Suprapubic skin (tissue), 4 donors: ENCODE measurements at regions not wholly inside any gene's neighbourhood (a gene's known extent, or its start where the extent isn't known, plus 50 kb on each side); places are given as distances from the start of the nearest gene placed in this dataset.

ENCODE experiments used
- DNase-seq, 2 donors: peaks; one replicate each; pipeline ENCODE4 v3.0.0-alpha.2; 2019; ENCODE audit warnings: low spot score in 2 of 2
- H3K27ac ChIP-seq: fragments of 200-600 bp; sonication (generic); one replicate; pipeline ENCODE4 v1.5.1; 2019
- H3K27me3 ChIP-seq: fragments of 200-600 bp; sonication (generic); one replicate; pipeline ENCODE4 v1.5.1; 2019
- H3K36me3 ChIP-seq: fragments of 200-600 bp; sonication (generic); one replicate; pipeline ENCODE4 v1.5.1; 2019
- H3K4me1 ChIP-seq: fragments of 200-600 bp; sonication (generic); one replicate; pipeline ENCODE4 v1.5.1; 2019
- H3K4me3 ChIP-seq: fragments of 200-600 bp; sonication (generic); one replicate; pipeline ENCODE4 v1.5.1; 2019; ENCODE audit warnings: mild to moderate bottlenecking
- H3K9me3 ChIP-seq: fragments of 200-600 bp; sonication (generic); one replicate; pipeline ENCODE4 v1.5.1; 2019
- EP300 ChIP-seq: sonication (generic); formaldehyde crosslinking; IDR thresholded peaks from one replicate; pipeline ENCODE4 v1.6.1; 2017; ENCODE audit warnings: antibody characterized with exemption
- POLR2A ChIP-seq, 2 donors: fragments of 450-650 bp; IDR thresholded peaks; one replicate each; pipeline ENCODE4 v1.6.1; 2017; ENCODE audit warnings: antibody characterized with exemption in 2 of 2, mild to moderate bottlenecking in 2 of 2, moderate library complexity in 2 of 2
- POLR2AphosphoS5 ChIP-seq, 3 donors: sonication (generic); formaldehyde crosslinking; IDR thresholded peaks; one replicate each; pipeline ENCODE4 v1.6.1; 2017; ENCODE audit warnings: antibody characterized with exemption in 3 of 3
- WGBS: methylation state at CpG from one replicate; pipeline ENCODE4 v1.1.5; 2018; 5-methylcytosine and 5-hydroxymethylcytosine counted together
- TF ChIP-seq, protein P1 (sequence below), 2 donors: fragments of 200-600 bp in 1 of 2; fragments of 450-650 bp in 1 of 2; sonication (generic) in 1 of 2; IDR thresholded peaks; one replicate each; pipeline ENCODE4 v1.5.1; 2016 to 2019; ENCODE audit warnings: antibody characterized with exemption in 2 of 2, mild to moderate bottlenecking in 1 of 2, moderate library complexity in 1 of 2

DNA sequence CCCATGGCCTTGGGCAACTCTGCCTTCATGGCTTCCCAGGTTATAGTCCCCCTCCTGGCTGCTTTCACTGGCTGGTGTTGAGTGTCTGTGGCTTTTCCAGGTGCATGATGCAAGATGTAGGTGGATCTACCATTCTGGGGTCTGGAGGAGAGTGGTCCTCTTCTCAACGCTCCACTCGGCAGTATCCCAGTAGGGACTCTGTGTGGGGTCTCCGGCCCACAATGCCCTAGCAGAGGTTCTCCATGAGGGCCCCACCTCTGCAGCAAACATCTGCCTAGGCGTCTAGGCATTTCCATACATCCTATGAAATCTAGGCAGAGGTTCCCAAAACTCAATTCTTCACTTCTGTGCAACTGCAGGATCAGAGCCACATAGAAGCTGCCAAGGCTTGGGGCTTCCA is 763.4 kb upstream of the EPHA5 start:
- WGBS = 85% methylated on average over 4 of the region's 4 CpGs
- Histone ChIP-seq H3K4me3 (no peak overlapping the region), H3K36me3 (no peaks in the 10 kb centered on the region), H3K27me3 (no peaks in the 10 kb centered on the region), H3K27ac (no peak overlapping the region), H3K4me1 (no peaks in the 10 kb centered on the region), H3K9me3 (no peaks in the 10 kb centered on the region)
- DNase-seq = no peak
- no peak for TF ChIP-seq POLR2AphosphoS5 (IDR thresholded peaks at IDR 0.05)
- no peak for TF ChIP-seq POLR2A (IDR thresholded peaks at IDR 0.05)
- TF ChIP-seq, protein P1, sequence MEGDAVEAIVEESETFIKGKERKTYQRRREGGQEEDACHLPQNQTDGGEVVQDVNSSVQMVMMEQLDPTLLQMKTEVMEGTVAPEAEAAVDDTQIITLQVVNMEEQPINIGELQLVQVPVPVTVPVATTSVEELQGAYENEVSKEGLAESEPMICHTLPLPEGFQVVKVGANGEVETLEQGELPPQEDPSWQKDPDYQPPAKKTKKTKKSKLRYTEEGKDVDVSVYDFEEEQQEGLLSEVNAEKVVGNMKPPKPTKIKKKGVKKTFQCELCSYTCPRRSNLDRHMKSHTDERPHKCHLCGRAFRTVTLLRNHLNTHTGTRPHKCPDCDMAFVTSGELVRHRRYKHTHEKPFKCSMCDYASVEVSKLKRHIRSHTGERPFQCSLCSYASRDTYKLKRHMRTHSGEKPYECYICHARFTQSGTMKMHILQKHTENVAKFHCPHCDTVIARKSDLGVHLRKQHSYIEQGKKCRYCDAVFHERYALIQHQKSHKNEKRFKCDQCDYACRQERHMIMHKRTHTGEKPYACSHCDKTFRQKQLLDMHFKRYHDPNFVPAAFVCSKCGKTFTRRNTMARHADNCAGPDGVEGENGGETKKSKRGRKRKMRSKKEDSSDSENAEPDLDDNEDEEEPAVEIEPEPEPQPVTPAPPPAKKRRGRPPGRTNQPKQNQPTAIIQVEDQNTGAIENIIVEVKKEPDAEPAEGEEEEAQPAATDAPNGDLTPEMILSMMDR (IDR thresholded peaks at IDR 0.05) = no peak

DNA sequence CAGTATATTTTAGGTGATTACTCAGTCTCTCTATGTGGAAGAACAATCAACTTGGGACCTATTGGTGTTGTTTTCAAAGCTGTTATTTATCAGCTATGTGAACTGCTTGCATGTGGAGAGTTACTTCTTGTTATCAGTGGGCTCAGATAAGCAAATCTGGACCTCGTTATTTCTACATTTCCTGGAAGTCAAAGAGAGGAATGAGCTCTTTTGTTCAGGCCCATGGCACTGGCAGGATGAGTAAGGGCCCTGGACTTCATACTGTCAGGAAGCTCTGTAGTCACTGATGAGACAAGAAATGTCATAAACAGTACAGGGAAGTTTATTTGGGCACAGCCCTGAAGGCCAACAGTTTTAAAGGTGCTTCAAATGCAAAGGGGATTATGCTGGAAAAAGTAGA is 760.6 kb upstream of the EPHA5 start:
- DNase-seq = no peak
- no peaks in the 10 kb centered on the region for H3K9me3 ChIP-seq
- H3K27ac ChIP-seq = no peak overlapping the region
- no peaks in the 10 kb centered on the region for H3K36me3 ChIP-seq
- no peak overlapping the region for H3K4me3 ChIP-seq
- 35% methylated on average over 1 of the region's 1 CpG for WGBS
- no peaks in the 10 kb centered on the region for H3K27me3 ChIP-seq
- TF ChIP-seq, protein P1 (IDR thresholded peaks at IDR 0.05) = no peak
- TF ChIP-seq POLR2A (IDR thresholded peaks at IDR 0.05) (no peak), POLR2AphosphoS5 (IDR thresholded peaks at IDR 0.05) (no peak), EP300 (no peak)
- H3K4me1 ChIP-seq = no peaks in the 10 kb centered on the region

GRCh38 chr4:66429276-66429675 is 759.0 kb upstream of the EPHA5 start:
- Histone ChIP-seq H3K4me1 (no peaks in the 10 kb centered on the region), H3K9me3 (no peaks in the 10 kb centered on the region), H3K4me3 (no peak overlapping the region), H3K27me3 (no peaks in the 10 kb centered on the region), H3K27ac (no peak overlapping the region), H3K36me3 (no peaks in the 10 kb centered on the region)
- DNase-seq = no peak
- no peak for TF ChIP-seq POLR2AphosphoS5 (IDR thresholded peaks at IDR 0.05)
- no peak for TF ChIP-seq POLR2A (IDR thresholded peaks at IDR 0.05)
- TF ChIP-seq, protein P1 (IDR thresholded peaks at IDR 0.05) = no peak
- WGBS = 64% methylated on average over 1 of the region's 1 CpG

DNA sequence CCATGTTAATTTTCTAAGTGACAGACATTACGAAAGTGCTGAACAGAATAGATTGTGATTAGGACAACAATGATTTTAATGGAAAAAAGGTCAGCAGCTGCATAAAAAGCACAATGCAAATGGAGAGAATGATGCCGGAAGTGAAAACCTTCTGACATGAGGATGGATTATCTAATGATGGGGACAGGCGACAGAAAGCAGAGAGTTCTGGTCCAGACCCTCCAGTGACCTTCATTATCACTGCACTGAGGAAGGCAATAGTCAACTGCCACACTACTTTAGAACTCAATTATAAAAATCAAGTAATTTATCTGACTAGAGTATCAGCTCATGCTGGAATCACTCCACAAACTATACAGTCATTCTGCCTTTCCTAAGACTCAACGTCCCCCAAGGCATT is 746.1 kb upstream of the EPHA5 start:
- H3K4me3 ChIP-seq = no peak overlapping the region
- no peaks in the 10 kb centered on the region for H3K9me3 ChIP-seq
- no peak overlapping the region for H3K27ac ChIP-seq
- TF ChIP-seq POLR2A (IDR thresholded peaks at IDR 0.05) (no peak), POLR2AphosphoS5 (IDR thresholded peaks at IDR 0.05) (no peak), EP300 (no peak)
- TF ChIP-seq, protein P1 (IDR thresholded peaks at IDR 0.05) = no peak
- no peak for DNase-seq
- H3K4me1 ChIP-seq = no peaks in the 10 kb centered on the region
- no peaks in the 10 kb centered on the region for H3K36me3 ChIP-seq
- no peaks in the 10 kb centered on the region for H3K27me3 ChIP-seq
- 69% methylated on average over 4 of the region's 4 CpGs for WGBS

DNA sequence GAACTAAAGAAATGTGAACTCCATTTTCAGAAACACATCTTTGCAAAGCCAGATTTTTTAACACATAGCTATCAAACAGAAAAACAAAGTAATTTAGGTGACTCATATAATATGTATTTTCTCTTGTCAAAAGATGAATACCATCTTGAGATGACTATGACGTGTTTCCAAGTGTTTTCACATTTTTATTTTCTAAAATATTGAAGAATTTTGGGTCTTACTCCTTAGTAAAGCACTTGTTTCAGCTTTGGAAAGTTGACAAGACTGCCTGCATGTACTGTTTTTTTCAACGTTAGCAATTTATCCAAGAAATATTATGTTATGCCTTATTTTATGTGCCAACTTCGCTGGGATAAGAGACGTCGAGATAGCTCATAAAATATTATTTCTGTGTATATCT is 733.9 kb upstream of the EPHA5 start:
- WGBS = 57% methylated on average over 5 of the region's 5 CpGs
- Histone ChIP-seq H3K27me3 (no peaks in the 10 kb centered on the region), H3K36me3 (no peaks in the 10 kb centered on the region), H3K9me3 (peaks cover 4% of the 10 kb centered on the region), H3K4me3 (no peak overlapping the region), H3K27ac (no peak overlapping the region), H3K4me1 (no peaks in the 10 kb centered on the region)
- TF ChIP-seq POLR2AphosphoS5 (IDR thresholded peaks at IDR 0.05) (no peak), EP300 (no peak), POLR2A (IDR thresholded peaks at IDR 0.05) (no peak)
- TF ChIP-seq, protein P1 (IDR thresholded peaks at IDR 0.05) = no peak
- no peak for DNase-seq
